GM12891 (cell line): ENCODE measurements at regions not wholly inside any gene's neighbourhood (a gene's known extent, or its start where the extent isn't known, plus 50 kb on each side); places are given as distances from the start of the nearest gene placed in this dataset.

Experiments
- PAX5 ChIP-seq: IDR thresholded peaks from 2 replicates; pipeline ENCODE4 v1.6.1; 2011; ENCODE audit warnings: low read length, moderate library complexity, mild to moderate bottlenecking; ENCODE audit not compliant: insufficient read depth, severe bottlenecking
- POLR2A ChIP-seq: IDR thresholded peaks from 2 replicates; pipeline ENCODE4 v1.6.1; 2011; ENCODE audit warnings: low read depth, low read length, control low read depth
- POLR2AphosphoS5 ChIP-seq: IDR thresholded peaks from 2 replicates; pipeline ENCODE4 v1.6.1; 2011; ENCODE audit warnings: low read depth, low read length, control low read depth
- POU2F2 ChIP-seq: IDR thresholded peaks from 2 replicates; pipeline ENCODE4 v1.6.1; 2011; ENCODE audit warnings: low read depth, mild to moderate bottlenecking, control low read depth, low read length, moderate library complexity
- SPI1 ChIP-seq: IDR thresholded peaks from 2 replicates; pipeline ENCODE4 v1.6.1; 2011; ENCODE audit warnings: low read depth, low read length, control low read depth
- TAF1 ChIP-seq: IDR thresholded peaks from 2 replicates; pipeline ENCODE4 v1.6.1; 2011; ENCODE audit warnings: low read depth, low read length, control low read depth

DNA sequence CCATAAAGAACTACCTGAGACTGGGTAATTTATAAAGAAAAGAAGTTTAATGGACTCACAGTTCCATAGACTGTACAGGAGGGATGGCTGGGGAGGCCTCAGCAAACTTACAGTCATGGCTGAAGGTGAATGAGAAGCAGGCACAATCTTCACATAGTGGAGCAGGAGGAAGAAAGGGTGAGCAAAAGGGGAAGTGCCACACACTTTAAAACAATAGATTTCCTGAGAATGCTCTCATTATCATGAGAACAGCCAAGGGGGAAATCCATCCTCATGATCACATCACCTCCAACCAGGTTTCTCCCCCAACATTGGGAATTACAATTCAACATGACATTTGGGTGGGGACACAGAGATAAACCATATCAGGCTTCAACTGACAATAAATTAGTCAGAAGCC is 664.9 kb downstream of the TAF11L14 start:
- TF ChIP-seq POLR2A (no peak), POLR2AphosphoS5 (no peak), POU2F2 (no peak), TAF1 (no peak), SPI1 (peak; percentile 85), PAX5 (no peak)
